Neural cell (in vitro differentiated cells): ENCODE measurements at regions not wholly inside any gene's neighbourhood (a gene's known extent, or its start where the extent isn't known, plus 50 kb on each side); places are given as distances from the start of the nearest gene placed in this dataset.

Experiments used
- H2AFZ ChIP-seq: fragments of 200-600, 300-800 bp; sonication (generic), shearing (Covaris generic); 2 replicates; pipeline ENCODE4 v1.6.0; 2014; ENCODE audit warnings: low read depth, mild to moderate bottlenecking, antibody characterized with exemption, low read length, moderate library complexity
- H3F3A ChIP-seq: fragments of 200-600 bp; shearing (Covaris generic); 2 replicates; pipeline ENCODE4 v1.6.1; 2016; ENCODE audit warnings: mild to moderate bottlenecking, moderate library complexity, mixed read lengths, antibody characterized with exemption, low read length; ENCODE audit not compliant: insufficient read depth, poor library complexity, severe bottlenecking
- H3K27ac ChIP-seq: fragments of 200-600, 300-800 bp; sonication (generic), shearing (Covaris generic); 2 replicates; pipeline ENCODE4 v1.5.1; 2014; ENCODE audit warnings: mild to moderate bottlenecking, low read length, moderate library complexity
- H3K27me3 ChIP-seq: fragments of 300-800, 200-600 bp; sonication (generic), shearing (Covaris generic); 2 replicates; pipeline ENCODE4 v1.6.0; 2014; ENCODE audit warnings: mild to moderate bottlenecking, low read depth, low read length, moderate library complexity; ENCODE audit not compliant: insufficient read depth
- H3K36me3 ChIP-seq: fragments of 300-800, 200-600 bp; sonication (generic), shearing (Covaris generic); 2 replicates; pipeline ENCODE4 v1.5.1; 2014; ENCODE audit warnings: mild to moderate bottlenecking, antibody characterized with exemption, low read length, moderate library complexity; ENCODE audit not compliant: insufficient read depth
- H3K4me2 ChIP-seq: fragments of 300-800, 200-600 bp; sonication (generic), shearing (Covaris generic); 2 replicates; pipeline ENCODE4 v1.6.0; 2014; ENCODE audit warnings: mild to moderate bottlenecking, low read length
- H3K4me3 ChIP-seq: fragments of 300-800, 200-600 bp; sonication (generic), shearing (Covaris generic); 2 replicates; pipeline ENCODE4 v1.5.1; 2014; ENCODE audit warnings: mild to moderate bottlenecking, low read length, moderate library complexity
- H3K79me2 ChIP-seq: fragments of 200-600 bp; shearing (Covaris generic); replicated peaks from 2 replicates; pipeline ENCODE4 v1.6.0; 2014; ENCODE audit warnings: mild to moderate bottlenecking, low read length, moderate library complexity; ENCODE audit not compliant: insufficient read depth
- H3K9ac ChIP-seq: fragments of 300-800, 200-600 bp; sonication (generic), shearing (Covaris generic); 2 replicates; pipeline ENCODE4 v1.6.1; 2016; ENCODE audit warnings: mild to moderate bottlenecking, low read length, mixed read lengths
- H3K9me2 ChIP-seq: fragments of 200-600 bp; shearing (Covaris generic); 2 replicates; pipeline ENCODE4 v1.6.1; 2016; ENCODE audit warnings: mild to moderate bottlenecking, low read length, mixed read lengths; ENCODE audit not compliant: insufficient read depth
- H3K9me3 ChIP-seq: fragments of 200-600, 300-800 bp; sonication (generic), shearing (Covaris generic); 2 replicates; pipeline ENCODE4 v1.6.1; 2016; ENCODE audit warnings: mild to moderate bottlenecking, mixed run types, low read length, moderate library complexity, mixed read lengths
- H4K20me1 ChIP-seq: fragments of 200-600 bp; shearing (Covaris generic); 2 replicates; pipeline ENCODE4 v1.6.1; 2016; ENCODE audit warnings: mild to moderate bottlenecking, mixed run types; ENCODE audit not compliant: insufficient read depth
- CTCF ChIP-seq: fragments of 450-650 bp; IDR thresholded peaks from 2 replicates; pipeline ENCODE4 v1.5.1; 2014; ENCODE audit warnings: antibody characterized with exemption, mild to moderate bottlenecking, moderate library complexity; ENCODE audit not compliant: poor library complexity, severe bottlenecking
- EP300 ChIP-seq: fragments of 450-650 bp; conservative IDR thresholded peaks from 2 replicates; pipeline ENCODE4 v1.6.1; 2014; ENCODE audit warnings: antibody characterized with exemption, mild to moderate bottlenecking, moderate library complexity; ENCODE audit not compliant: poor library complexity, severe bottlenecking
- EZH2 ChIP-seq: fragments of 200-600, 300-800 bp; shearing (Covaris generic), sonication (generic); IDR thresholded peaks from 2 replicates; pipeline ENCODE4 v1.6.1; 2014; ENCODE audit warnings: antibody characterized with exemption, low read length, borderline replicate concordance, mild to moderate bottlenecking; ENCODE audit not compliant: insufficient read depth, poor library complexity, severe bottlenecking
- MXI1 ChIP-seq: fragments of 450-650 bp; conservative IDR thresholded peaks from 2 replicates; pipeline ENCODE4 v1.6.1; 2014; ENCODE audit warnings: antibody characterized with exemption, mild to moderate bottlenecking; ENCODE audit not compliant: poor library complexity, severe bottlenecking
- POLR2AphosphoS5 ChIP-seq: IDR thresholded peaks from 2 replicates; pipeline ENCODE4 v1.6.1; 2012
- RAD21 ChIP-seq: fragments of 450-650 bp; conservative IDR thresholded peaks from 2 replicates; pipeline ENCODE4 v1.6.1; 2014; ENCODE audit warnings: antibody characterized with exemption, mild to moderate bottlenecking, moderate library complexity
- SMC3 ChIP-seq: fragments of 450-650 bp; conservative IDR thresholded peaks from 2 replicates; pipeline ENCODE4 v1.6.1; 2014; ENCODE audit warnings: antibody characterized with exemption, mild to moderate bottlenecking, moderate library complexity; ENCODE audit not compliant: poor library complexity
- TAF1 ChIP-seq: IDR thresholded peaks from 2 replicates; pipeline ENCODE4 v1.6.1; 2012; ENCODE audit warnings: low read depth
- TF ChIP-seq, protein P1 (sequence below): IDR thresholded peaks from 2 replicates; pipeline ENCODE4 v1.6.1; 2012; ENCODE audit warnings: borderline replicate concordance

DNA sequence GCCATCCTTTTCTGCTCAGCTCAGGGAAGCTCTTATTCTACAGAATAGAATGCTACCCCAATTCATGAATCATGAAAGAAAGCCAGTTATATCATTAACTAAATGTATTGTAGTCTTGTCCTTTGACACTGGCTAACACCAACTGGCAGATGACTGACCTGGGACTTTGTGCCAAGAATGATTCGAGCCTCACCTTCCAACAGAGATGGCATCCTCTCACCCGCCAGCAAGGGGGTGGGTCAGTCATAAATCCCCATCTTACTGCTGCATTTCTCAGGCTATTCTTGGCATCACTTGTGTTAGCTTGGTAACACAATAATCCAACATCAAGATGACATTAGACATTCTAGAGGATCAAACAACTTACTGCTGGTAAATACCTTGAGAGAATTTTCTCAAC lies 1239.8 kb upstream of the MIR17HG start:
- Histone ChIP-seq H3K9ac (no peak overlapping the region), H3K79me2 (no peaks in the 10 kb centered on the region), H3K4me3 (no peak overlapping the region), H3K27me3 (no peaks in the 10 kb centered on the region), H3K9me3 (no peaks in the 10 kb centered on the region), H4K20me1 (no peaks in the 10 kb centered on the region), H3K4me2 (no peak overlapping the region), H3F3A (no peaks in the 10 kb centered on the region), H3K27ac (no peak overlapping the region), H3K36me3 (no peaks in the 10 kb centered on the region), H3K9me2 (no peaks in the 10 kb centered on the region), H2AFZ (no peak overlapping the region)
- no peak for TF ChIP-seq RAD21
- no peak for TF ChIP-seq TAF1
- no peak for TF ChIP-seq SMC3
- TF ChIP-seq, protein P1, sequence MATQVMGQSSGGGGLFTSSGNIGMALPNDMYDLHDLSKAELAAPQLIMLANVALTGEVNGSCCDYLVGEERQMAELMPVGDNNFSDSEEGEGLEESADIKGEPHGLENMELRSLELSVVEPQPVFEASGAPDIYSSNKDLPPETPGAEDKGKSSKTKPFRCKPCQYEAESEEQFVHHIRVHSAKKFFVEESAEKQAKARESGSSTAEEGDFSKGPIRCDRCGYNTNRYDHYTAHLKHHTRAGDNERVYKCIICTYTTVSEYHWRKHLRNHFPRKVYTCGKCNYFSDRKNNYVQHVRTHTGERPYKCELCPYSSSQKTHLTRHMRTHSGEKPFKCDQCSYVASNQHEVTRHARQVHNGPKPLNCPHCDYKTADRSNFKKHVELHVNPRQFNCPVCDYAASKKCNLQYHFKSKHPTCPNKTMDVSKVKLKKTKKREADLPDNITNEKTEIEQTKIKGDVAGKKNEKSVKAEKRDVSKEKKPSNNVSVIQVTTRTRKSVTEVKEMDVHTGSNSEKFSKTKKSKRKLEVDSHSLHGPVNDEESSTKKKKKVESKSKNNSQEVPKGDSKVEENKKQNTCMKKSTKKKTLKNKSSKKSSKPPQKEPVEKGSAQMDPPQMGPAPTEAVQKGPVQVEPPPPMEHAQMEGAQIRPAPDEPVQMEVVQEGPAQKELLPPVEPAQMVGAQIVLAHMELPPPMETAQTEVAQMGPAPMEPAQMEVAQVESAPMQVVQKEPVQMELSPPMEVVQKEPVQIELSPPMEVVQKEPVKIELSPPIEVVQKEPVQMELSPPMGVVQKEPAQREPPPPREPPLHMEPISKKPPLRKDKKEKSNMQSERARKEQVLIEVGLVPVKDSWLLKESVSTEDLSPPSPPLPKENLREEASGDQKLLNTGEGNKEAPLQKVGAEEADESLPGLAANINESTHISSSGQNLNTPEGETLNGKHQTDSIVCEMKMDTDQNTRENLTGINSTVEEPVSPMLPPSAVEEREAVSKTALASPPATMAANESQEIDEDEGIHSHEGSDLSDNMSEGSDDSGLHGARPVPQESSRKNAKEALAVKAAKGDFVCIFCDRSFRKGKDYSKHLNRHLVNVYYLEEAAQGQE = no peak
- TF ChIP-seq POLR2AphosphoS5 = no peak
- TF ChIP-seq EZH2 = no peak
- no peak for TF ChIP-seq EP300
- no peak for TF ChIP-seq MXI1
- TF ChIP-seq CTCF = no peak

DNA sequence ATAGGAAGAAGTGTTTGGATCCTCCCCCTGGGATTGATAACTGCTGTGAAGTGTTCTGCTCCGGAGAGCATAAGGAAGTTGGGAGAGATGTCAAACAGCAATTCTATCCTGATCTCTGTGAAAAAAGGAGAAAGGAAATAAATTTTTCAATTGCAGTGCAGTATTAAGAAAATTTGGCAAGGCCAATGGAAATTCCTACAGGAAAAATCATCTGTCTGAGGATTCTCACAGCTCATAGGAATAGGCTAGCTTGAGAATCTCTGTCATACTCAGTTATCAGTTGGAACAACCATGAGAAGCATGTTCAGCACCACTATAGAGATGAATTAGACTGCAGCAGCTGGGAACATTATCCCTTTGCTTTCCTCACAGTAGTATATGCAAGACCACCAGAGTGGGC lies 1238.9 kb upstream of the MIR17HG start:
- H3K27me3 ChIP-seq = no peaks in the 10 kb centered on the region
- TF ChIP-seq RAD21 (no peak), CTCF (no peak), MXI1 (no peak), EP300 (no peak), POLR2AphosphoS5 (no peak), EZH2 (no peak), TAF1 (no peak)
- TF ChIP-seq, protein P1 = no peak
- no peak overlapping the region for H3K4me2 ChIP-seq
- H3K79me2 ChIP-seq = no peaks in the 10 kb centered on the region
- H3K36me3 ChIP-seq = no peaks in the 10 kb centered on the region
- no peak overlapping the region for H2AFZ ChIP-seq
- H3K9ac ChIP-seq = no peak overlapping the region
- H3K9me3 ChIP-seq = no peaks in the 10 kb centered on the region
- no peaks in the 10 kb centered on the region for H4K20me1 ChIP-seq
- no peak overlapping the region for H3K4me3 ChIP-seq
- no peaks in the 10 kb centered on the region for H3F3A ChIP-seq
- no peak overlapping the region for H3K27ac ChIP-seq
- no peaks in the 10 kb centered on the region for H3K9me2 ChIP-seq
